Erythroblast (primary cell): ENCODE measurements at regions not wholly inside any gene's neighbourhood (a gene's known extent, or its start where the extent isn't known, plus 50 kb on each side); places are given as distances from the start of the nearest gene placed in this dataset.

Experiments
- GATA1 ChIP-seq: IDR thresholded peaks from 2 replicates; pipeline ENCODE4 v1.6.1; 2011; ENCODE audit warnings: low read depth, mild to moderate bottlenecking, control low read depth, low read length, moderate library complexity
- POLR2A ChIP-seq: IDR thresholded peaks from 2 replicates; pipeline ENCODE4 v1.6.1; 2011; ENCODE audit warnings: mild to moderate bottlenecking, low read length

DNA sequence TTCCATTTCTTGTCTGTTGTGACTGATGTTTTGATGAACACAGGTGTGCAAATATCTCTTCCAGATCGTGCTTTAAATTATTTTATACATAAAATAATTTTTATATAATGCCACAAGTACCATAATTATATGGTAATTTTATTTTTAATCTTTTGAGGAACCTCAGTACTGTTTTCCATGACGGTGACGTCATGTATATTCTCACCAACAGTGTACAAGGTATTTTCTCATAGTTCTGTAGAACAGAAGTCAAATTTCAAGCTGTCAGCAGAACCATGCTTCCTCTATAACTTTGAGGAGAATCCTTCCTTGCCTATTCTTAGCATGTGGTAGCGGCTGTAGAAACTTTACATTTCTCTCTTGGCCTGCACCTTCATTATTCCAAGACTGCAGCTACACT, 349.4 kb upstream of the GYPC start:
- TF ChIP-seq POLR2A: no peak
- TF ChIP-seq GATA1: no peak
